ENCODE measurements at regions not wholly inside any gene's neighbourhood (a gene's known extent, or its start where the extent isn't known, plus 50 kb on each side); places are given as distances from the start of the nearest gene placed in this dataset.
A peak's percentile ranks its signal among the peaks of the same experiment; 100 is the strongest.

- H3K79me2 ChIP-seq (ENCODE audit: control insufficient read depth in 1 of 2, insufficient read depth in 2 of 2, low read length in 2 of 2) = no peaks in the 10 kb centered on the region
- POLR2A ChIA-PET (ENCODE audit: partially characterized antibody) = no interaction called here
- no peak for TF ChIP-seq SP2 (IDR thresholded peaks at IDR 0.05; ENCODE audit: low read length)
- no peak for TF ChIP-seq FOSL1 (IDR thresholded peaks at IDR 0.05; ENCODE audit: insufficient read depth, low read depth, low read length)
- TF ChIP-seq CTCF (IDR thresholded peaks at IDR 0.05; ENCODE audit: control extremely low read depth in 1 of 3, insufficient read depth in 1 of 3, low read depth in 1 of 3, low read length in 3 of 3) = peak in 1 of 3 experiments; percentile 27; a peak in 1 of 4 replicates
- peak; percentile 22 to 38 for TF ChIP-seq RAD21 (IDR thresholded peaks at IDR 0.05 in 1 of 2, conservative IDR thresholded peaks at IDR 0.05 in 1 of 2; ENCODE audit: low read depth in 2 of 2, low read length in 2 of 2)
- TF ChIP-seq TBP (IDR thresholded peaks at IDR 0.05; ENCODE audit: low read depth, low read length) = no peak
- H2AK5ac ChIP-seq (ENCODE audit: low read depth, low read length) = no peak overlapping the region
- peaks cover 2% of the 10 kb centered on the region for H3K23me2 ChIP-seq (ENCODE audit: low read depth, low read length)
- no peak overlapping the region for H2BK120ac ChIP-seq (replicated peaks; ENCODE audit: low read depth, low read length)
- DNase-seq (ENCODE audit: low read depth in 1 of 2, low spot score in 2 of 2) (no peak), FAIRE-seq (no peak)
- peaks cover 0 to 3% of the 10 kb centered on the region in 2 experiments for H4K20me1 ChIP-seq (replicated peaks in 1 of 2; ENCODE audit: control insufficient read depth in 1 of 2, insufficient read depth in 2 of 2, low read length in 2 of 2)
- H2BK15ac ChIP-seq (ENCODE audit: low read length) = no peak overlapping the region
- no peak overlapping the region for H3K23ac ChIP-seq (ENCODE audit: insufficient read length)
- no peak overlapping the region for H2BK12ac ChIP-seq (ENCODE audit: low read depth, low read length)
- no peak overlapping the region for H4K91ac ChIP-seq (replicated peaks; ENCODE audit: insufficient read length, low read length)
- no peak overlapping the region for H4K5ac ChIP-seq (ENCODE audit: insufficient read length, low read depth, low read length)
- no peak overlapping the region for H3K18ac ChIP-seq (ENCODE audit: extremely low read depth, low read length)
- no peak overlapping the region for H4K8ac ChIP-seq (ENCODE audit: extremely low read depth, insufficient read depth, low read length)
- peaks cover 0 to 2% (median 0%) of the 10 kb centered on the region in 4 experiments; a peak in 1 of 8 replicates for H3K36me3 ChIP-seq (ENCODE audit: control insufficient read depth in 2 of 4, insufficient read depth in 4 of 4, low read length in 3 of 4)
- H2BK5ac ChIP-seq (ENCODE audit: low read depth, low read length) = no peak overlapping the region
- peaks cover 13 to 19% of the 10 kb centered on the region in 2 experiments for H3K9me3 ChIP-seq (ENCODE audit: insufficient read depth in 2 of 2, low read depth in 1 of 2, low read length in 1 of 2)
- no peak overlapping the region for H2BK20ac ChIP-seq (ENCODE audit: low read length)
- H3K4me3 ChIP-seq (ENCODE audit: extremely low read depth in 1 of 4, insufficient read depth in 2 of 4, low read depth in 3 of 4, low read length in 4 of 4) = no peak overlapping the region
- CTCF ChIA-PET (ENCODE audit: partially characterized antibody) = interaction anchor here (0.7 to 1.6 kb wide), 2 partner anchors 9 to 266 kb away, joined by 4 to 5 read pairs; no protein-coding TSS in a partner anchor
- H3K4me2 ChIP-seq (ENCODE audit: insufficient read depth in 1 of 2, low read depth in 2 of 2, low read length in 2 of 2) = no peak overlapping the region
- H2AFZ ChIP-seq (ENCODE audit: low read length) = no peak overlapping the region
- H3K4ac ChIP-seq (replicated peaks; ENCODE audit: insufficient read length, low read depth, low read length) = no peak overlapping the region
- no peak overlapping the region for H3K9ac ChIP-seq (replicated peaks in 1 of 4; ENCODE audit: extremely low read depth in 1 of 4, low read depth in 3 of 4, low read length in 3 of 4)
- no peaks in the 10 kb centered on the region for H3K79me1 ChIP-seq (ENCODE audit: low read depth, low read length)
- H3K27ac ChIP-seq (ENCODE audit: low read depth, low read length) = no peak overlapping the region
- no peak overlapping the region for H3K14ac ChIP-seq (ENCODE audit: insufficient read length)
- H3K27me3 ChIP-seq (replicated peaks in 1 of 4; ENCODE audit: control insufficient read depth in 3 of 4, extremely low read depth in 1 of 4, insufficient read depth in 3 of 4, low read length in 3 of 4) = peaks cover 13 to 38% (median 32%) of the 10 kb centered on the region in 4 experiments
- peaks cover 6 to 13% (median 8%) of the 10 kb centered on the region in 4 experiments; a peak in 6 of 7 replicates for H3K4me1 ChIP-seq (replicated peaks in 1 of 4; ENCODE audit: control insufficient read depth in 3 of 4, insufficient read depth in 4 of 4, low read length in 3 of 4)
- H3K56ac ChIP-seq (replicated peaks; ENCODE audit: insufficient read length, low read depth, low read length) = no peak overlapping the region
Measured at GRCh38 chr7:51732951-51733350, 416.3 kb upstream of the COBL start.

Data from H1 (cell line).